ENCODE measurements at regions not wholly inside any gene's neighbourhood (a gene's known extent, or its start where the extent isn't known, plus 50 kb on each side); places are given as distances from the start of the nearest gene placed in this dataset.
"Not testable (repeated sequence)": the region's sequence is repeated elsewhere in the genome, so short reads cannot be mapped to it uniquely, and the experiment has no call there.

- ATAC-seq (ENCODE audit: low read depth in 2 of 2) (no peak), DNase-seq (no peak)
- H3K27me3 Mint-ChIP-seq, result peaks cover 0 to 24% (median 16%) of the 10 kb centered on the region in 3 donors
- no peaks in the 10 kb centered on the region for H3K36me3 Mint-ChIP-seq
- peak overlapping the region in 1 of 8 donors; percentile 13 for H3K4me3 Mint-ChIP-seq
- H3K9me3 Mint-ChIP-seq, result peaks cover 0 to 2% (median 0%) of the 10 kb centered on the region in 7 donors
- peaks cover 14 to 19% (median 17%) of the 10 kb centered on the region in 3 donors for H3K4me1 Mint-ChIP-seq
- H3K27ac Mint-ChIP-seq, result no peak overlapping the region
Observed at GRCh38 chr21:43289442-43289841, 120.6 kb downstream of the CRYAA start.

GRCh38 chr21:43287795-43288755 is 119.3 kb downstream of the CRYAA start:
- peaks cover 0 to 11% (median 3%) of the 10 kb centered on the region in 3 donors for H3K27me3 Mint-ChIP-seq
- no peak for DNase-seq

GRCh38 chr21:43287111-43287760 is 118.4 kb downstream of the CRYAA start:
- H3K4me3 Mint-ChIP-seq, result no peak overlapping the region
- H3K27ac Mint-ChIP-seq, result peak overlapping the region in 4 of 6 donors; percentile 31 to 85 (median 54)
- no peak for DNase-seq
- peaks cover 0 to 2% (median 0%) of the 10 kb centered on the region in 7 donors for H3K9me3 Mint-ChIP-seq
- H3K4me1 Mint-ChIP-seq, result peaks cover 8 to 11% (median 10%) of the 10 kb centered on the region in 3 donors
- no peaks in the 10 kb centered on the region for H3K36me3 Mint-ChIP-seq
- peaks cover 0 to 7% (median 0%) of the 10 kb centered on the region in 3 donors for H3K27me3 Mint-ChIP-seq
- ATAC-seq (ENCODE audit: low read depth in 2 of 2), result no peak

More at GRCh38 chr21:43287795-43288755, 119.3 kb downstream of the CRYAA start:
- ATAC-seq (ENCODE audit: low read depth in 2 of 2), result no peak
- H3K36me3 Mint-ChIP-seq, result no peaks in the 10 kb centered on the region
- no peak overlapping the region for H3K4me3 Mint-ChIP-seq
- peaks cover 0 to 2% (median 0%) of the 10 kb centered on the region in 7 donors for H3K9me3 Mint-ChIP-seq
- H3K4me1 Mint-ChIP-seq, result peaks cover 8 to 11% (median 10%) of the 10 kb centered on the region in 3 donors
- H3K27ac Mint-ChIP-seq, result no peak overlapping the region

GRCh38 chr21:43286196-43286595 is 117.4 kb downstream of the CRYAA start:
- no peak overlapping the region for H3K4me3 Mint-ChIP-seq
- no peak for DNase-seq

GRCh38 chr21:43284700-43285099 is 115.9 kb downstream of the CRYAA start:
- H3K4me3 Mint-ChIP-seq, result no peak overlapping the region
- H3K4me1 Mint-ChIP-seq, result peaks cover 0 to 6% (median 0%) of the 10 kb centered on the region in 3 donors
- H3K27ac Mint-ChIP-seq, result no peak overlapping the region
- no peaks in the 10 kb centered on the region for H3K27me3 Mint-ChIP-seq
- DNase-seq (no peak), ATAC-seq (ENCODE audit: low read depth in 2 of 2) (no peak)
- no peaks in the 10 kb centered on the region for H3K36me3 Mint-ChIP-seq
- peaks cover 0 to 2% (median 0%) of the 10 kb centered on the region in 7 donors for H3K9me3 Mint-ChIP-seq

More at GRCh38 chr21:43286196-43286595, 117.4 kb downstream of the CRYAA start:
- Mint-ChIP-seq H3K4me1 (peaks cover 8 to 13% (median 9%) of the 10 kb centered on the region in 3 donors), H3K27me3 (peaks cover 0 to 7% (median 0%) of the 10 kb centered on the region in 3 donors), H3K9me3 (peaks cover 0 to 2% (median 0%) of the 10 kb centered on the region in 7 donors), H3K27ac (no peak overlapping the region), H3K36me3 (no peaks in the 10 kb centered on the region)
- ATAC-seq (ENCODE audit: low read depth in 2 of 2), result no peak

GRCh38 chr21:43284238-43284637 is 115.4 kb downstream of the CRYAA start:
- Mint-ChIP-seq H3K4me1 (peaks cover 0 to 6% (median 0%) of the 10 kb centered on the region in 3 donors), H3K36me3 (no peaks in the 10 kb centered on the region)
- ATAC-seq (ENCODE audit: low read depth in 2 of 2), result no peak

GRCh38 chr21:43283925-43284221 is 115.1 kb downstream of the CRYAA start:
- not testable (repeated sequence) for H3K36me3 Mint-ChIP-seq; H3K27me3 Mint-ChIP-seq; H3K4me3 Mint-ChIP-seq; H3K9me3 Mint-ChIP-seq; H3K4me1 Mint-ChIP-seq; H3K27ac Mint-ChIP-seq; ATAC-seq (ENCODE audit: low read depth in 2 of 2); DNase-seq

More at GRCh38 chr21:43284238-43284637, 115.4 kb downstream of the CRYAA start:
- no peak overlapping the region for H3K27ac Mint-ChIP-seq
- no peaks in the 10 kb centered on the region for H3K27me3 Mint-ChIP-seq
- no peak for DNase-seq
- peaks cover 0 to under 1% (median 0%) of the 10 kb centered on the region in 7 donors for H3K9me3 Mint-ChIP-seq
- H3K4me3 Mint-ChIP-seq, result no peak overlapping the region

- Mint-ChIP-seq H3K4me3 (no peak overlapping the region), H3K27ac (peak overlapping the region in 1 of 6 donors; percentile 31), H3K4me1 (peaks cover 0 to 6% (median 0%) of the 10 kb centered on the region in 3 donors), H3K9me3 (no peaks in the 10 kb centered on the region), H3K27me3 (peaks cover 0 to 2% (median 0%) of the 10 kb centered on the region in 3 donors), H3K36me3 (no peaks in the 10 kb centered on the region)
- ATAC-seq (ENCODE audit: low read depth in 2 of 2) (no peak), DNase-seq (no peak)
Observed at GRCh38 chr21:43283136-43283924, 114.5 kb downstream of the CRYAA start.

GRCh38 chr21:43282358-43283120 is 113.7 kb downstream of the CRYAA start:
- H3K4me3 Mint-ChIP-seq, result no peak overlapping the region
- H3K27me3 Mint-ChIP-seq, result peaks cover 6 to 10% (median 6%) of the 10 kb centered on the region in 3 donors

GRCh38 chr21:43281661-43282357 is 113.0 kb downstream of the CRYAA start:
- H3K36me3 Mint-ChIP-seq, result no peaks in the 10 kb centered on the region
- peak overlapping the region in 1 of 6 donors; percentile 12 for H3K27ac Mint-ChIP-seq
- ATAC-seq (ENCODE audit: low read depth in 2 of 2) (no peak), DNase-seq (no peak)
- H3K9me3 Mint-ChIP-seq, result no peaks in the 10 kb centered on the region
- peaks cover 6 to 11% (median 7%) of the 10 kb centered on the region in 3 donors for H3K27me3 Mint-ChIP-seq
- no peak overlapping the region for H3K4me3 Mint-ChIP-seq
- peaks cover 0 to 11% (median 3%) of the 10 kb centered on the region in 3 donors for H3K4me1 Mint-ChIP-seq

More at GRCh38 chr21:43282358-43283120, 113.7 kb downstream of the CRYAA start:
- Mint-ChIP-seq H3K9me3 (no peaks in the 10 kb centered on the region), H3K27ac (peak overlapping the region in 1 of 6 donors; percentile 31), H3K4me1 (peaks cover 0 to 10% (median 3%) of the 10 kb centered on the region in 3 donors), H3K36me3 (no peaks in the 10 kb centered on the region)
- no peak for ATAC-seq (ENCODE audit: low read depth in 2 of 2)
- no peak for DNase-seq

GRCh38 chr21:43280949-43281633 is 112.3 kb downstream of the CRYAA start:
- peaks cover 0 to 11% (median 3%) of the 10 kb centered on the region in 3 donors for H3K4me1 Mint-ChIP-seq
- DNase-seq (no peak), ATAC-seq (ENCODE audit: low read depth in 2 of 2) (no peak)
- H3K36me3 Mint-ChIP-seq, result no peaks in the 10 kb centered on the region
- no peak overlapping the region for H3K27ac Mint-ChIP-seq
- H3K27me3 Mint-ChIP-seq, result peaks cover 7 to 18% (median 11%) of the 10 kb centered on the region in 3 donors
- H3K4me3 Mint-ChIP-seq, result no peak overlapping the region
- H3K9me3 Mint-ChIP-seq, result no peaks in the 10 kb centered on the region

All from naive B cell (primary cell).